GM12872 (cell line): ENCODE measurements at regions not wholly inside any gene's neighbourhood (a gene's known extent, or its start where the extent isn't known, plus 50 kb on each side); places are given as distances from the start of the nearest gene placed in this dataset.

Experiments used
- TF ChIP-seq, protein P1 (sequence below): IDR thresholded peaks from 3 replicates; pipeline ENCODE4 v1.5.1; 2011; ENCODE audit warnings: low read depth, mild to moderate bottlenecking, low read length, moderate library complexity; ENCODE audit not compliant: insufficient read depth

DNA sequence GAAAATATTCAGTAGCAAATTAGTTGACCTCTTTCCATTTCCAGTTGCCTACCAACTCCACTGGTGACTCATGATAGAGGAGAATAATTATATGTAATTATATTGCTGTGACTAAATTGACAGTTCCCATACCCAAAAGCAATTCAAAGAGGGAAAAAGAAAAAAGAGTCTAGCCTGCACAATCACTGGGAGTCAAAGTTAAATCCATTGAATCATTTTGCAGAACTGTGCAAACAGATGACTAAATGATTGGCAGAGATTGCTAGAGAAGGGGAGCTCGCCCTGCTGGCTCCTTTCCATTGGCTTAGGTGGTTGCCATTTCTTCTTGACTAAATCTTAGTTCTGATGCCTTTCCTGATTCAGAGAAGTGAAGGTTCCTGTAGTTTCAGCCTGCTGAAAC lies 1228.6 kb upstream of the SORCS1 start:
- TF ChIP-seq, protein P1, sequence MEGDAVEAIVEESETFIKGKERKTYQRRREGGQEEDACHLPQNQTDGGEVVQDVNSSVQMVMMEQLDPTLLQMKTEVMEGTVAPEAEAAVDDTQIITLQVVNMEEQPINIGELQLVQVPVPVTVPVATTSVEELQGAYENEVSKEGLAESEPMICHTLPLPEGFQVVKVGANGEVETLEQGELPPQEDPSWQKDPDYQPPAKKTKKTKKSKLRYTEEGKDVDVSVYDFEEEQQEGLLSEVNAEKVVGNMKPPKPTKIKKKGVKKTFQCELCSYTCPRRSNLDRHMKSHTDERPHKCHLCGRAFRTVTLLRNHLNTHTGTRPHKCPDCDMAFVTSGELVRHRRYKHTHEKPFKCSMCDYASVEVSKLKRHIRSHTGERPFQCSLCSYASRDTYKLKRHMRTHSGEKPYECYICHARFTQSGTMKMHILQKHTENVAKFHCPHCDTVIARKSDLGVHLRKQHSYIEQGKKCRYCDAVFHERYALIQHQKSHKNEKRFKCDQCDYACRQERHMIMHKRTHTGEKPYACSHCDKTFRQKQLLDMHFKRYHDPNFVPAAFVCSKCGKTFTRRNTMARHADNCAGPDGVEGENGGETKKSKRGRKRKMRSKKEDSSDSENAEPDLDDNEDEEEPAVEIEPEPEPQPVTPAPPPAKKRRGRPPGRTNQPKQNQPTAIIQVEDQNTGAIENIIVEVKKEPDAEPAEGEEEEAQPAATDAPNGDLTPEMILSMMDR: no peak

DNA sequence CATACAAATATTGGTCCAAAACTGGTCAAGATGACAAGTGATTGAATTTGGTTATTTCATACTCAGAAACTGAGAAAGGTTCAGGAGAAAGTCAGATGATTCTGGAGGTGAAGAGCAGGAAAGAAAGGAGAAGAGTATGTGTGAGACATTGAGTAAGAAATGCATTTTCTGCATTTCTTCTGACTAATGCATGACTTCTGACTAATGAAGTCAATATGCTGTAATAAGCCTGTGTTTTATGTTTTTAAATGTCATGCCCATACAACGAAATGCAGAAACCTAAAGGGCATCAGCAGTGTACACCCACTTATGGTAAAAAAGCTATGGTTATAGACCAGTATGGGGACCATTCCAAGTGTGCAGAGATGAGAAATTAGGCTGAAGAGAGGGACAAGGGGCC lies 1227.8 kb upstream of the SORCS1 start:
- TF ChIP-seq, protein P1: no peak

DNA sequence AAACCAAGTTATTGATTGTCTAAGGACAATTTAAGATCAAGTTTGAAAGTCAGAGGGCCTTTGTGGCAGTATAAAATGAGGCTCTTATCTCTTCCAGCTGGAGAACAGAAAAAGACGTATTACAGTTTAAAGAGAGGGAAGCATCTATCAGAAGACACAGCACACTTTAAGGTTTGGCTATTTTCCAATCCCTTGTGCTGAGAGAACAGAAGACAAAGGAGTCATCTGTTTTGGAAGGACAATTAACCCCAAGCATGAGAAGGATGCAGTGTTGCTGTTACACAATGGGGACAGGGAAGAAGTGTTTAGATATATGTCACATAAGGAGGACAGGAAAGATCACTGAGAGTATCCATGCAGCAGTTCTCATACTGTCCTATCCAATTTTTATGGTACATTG lies 1224.2 kb upstream of the SORCS1 start:
- TF ChIP-seq, protein P1: no peak

DNA sequence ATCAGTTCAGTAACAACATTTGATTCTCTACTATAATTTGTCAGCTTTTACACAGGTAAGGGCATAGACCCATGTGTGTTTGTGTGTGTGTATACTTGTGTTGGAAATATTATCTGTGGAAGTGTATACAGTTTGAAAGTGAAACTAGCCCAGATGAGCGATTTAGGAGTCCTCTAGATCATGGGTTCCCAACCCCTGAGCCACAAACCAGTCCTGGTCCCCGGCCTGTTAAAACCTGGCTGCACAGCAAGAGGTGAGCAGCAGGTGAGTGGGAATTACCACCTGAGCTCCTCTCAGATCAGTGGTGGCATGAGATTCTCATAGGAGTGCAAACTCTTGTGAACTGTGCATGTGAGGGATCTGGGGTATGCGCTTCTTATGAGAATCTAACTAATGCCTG lies 1221.5 kb upstream of the SORCS1 start:
- TF ChIP-seq, protein P1: no peak

DNA sequence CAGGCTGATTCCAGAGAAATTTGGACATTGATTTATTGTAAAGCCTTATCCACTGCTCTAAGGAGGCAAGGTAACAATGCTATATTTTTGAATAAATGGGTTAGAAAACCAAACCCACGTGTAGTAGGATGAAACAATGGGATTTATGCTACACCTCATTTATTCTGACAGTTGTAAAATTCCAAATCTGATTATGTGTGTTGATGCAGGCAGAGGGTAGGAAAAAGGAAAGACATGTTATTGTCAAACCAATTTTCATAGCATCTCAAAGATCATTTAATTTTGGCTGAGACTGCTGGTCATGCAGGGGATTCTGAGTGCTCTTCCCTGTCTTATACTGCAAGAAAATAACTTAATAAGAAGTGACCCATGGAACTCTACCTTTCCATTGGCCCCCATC lies 1219.9 kb upstream of the SORCS1 start:
- TF ChIP-seq, protein P1: no peak

DNA sequence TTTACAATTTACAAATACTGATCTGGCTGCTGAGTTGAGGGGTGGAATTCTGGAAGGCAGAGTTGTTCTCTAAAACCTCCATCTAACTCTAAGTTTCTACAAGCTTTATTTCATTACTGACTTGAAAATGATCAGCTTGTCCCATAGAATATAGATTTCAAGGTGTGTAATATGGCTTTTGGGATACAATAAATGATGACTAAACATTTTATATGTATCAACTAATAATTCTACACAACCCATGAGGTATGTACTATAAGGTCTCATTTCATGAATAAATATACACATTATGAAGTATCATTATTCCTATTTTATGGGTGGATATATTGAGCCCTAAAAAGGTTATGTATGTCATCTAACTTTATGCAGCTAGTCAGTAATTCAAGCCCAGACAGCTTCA lies 1214.3 kb upstream of the SORCS1 start:
- TF ChIP-seq, protein P1: no peak

DNA sequence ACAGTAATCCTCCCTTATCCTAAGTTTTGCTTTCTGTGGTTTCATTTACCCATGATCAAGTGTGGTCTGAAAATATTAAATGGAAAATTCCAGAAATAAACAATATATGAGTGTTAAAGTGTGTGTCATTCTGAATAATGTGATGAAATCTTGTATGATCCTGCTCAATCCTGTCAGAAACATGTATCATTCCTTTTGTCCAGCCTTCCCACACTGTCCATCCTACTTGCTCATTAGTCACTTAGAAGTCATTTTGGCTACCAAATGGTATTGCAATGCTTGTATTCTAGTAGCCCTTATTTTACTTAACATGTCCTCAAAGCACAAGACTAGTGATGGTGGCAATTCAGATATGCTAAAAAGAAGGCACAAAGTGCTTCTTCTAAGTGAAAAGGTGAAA lies 1211.2 kb upstream of the SORCS1 start:
- TF ChIP-seq, protein P1: no peak

DNA sequence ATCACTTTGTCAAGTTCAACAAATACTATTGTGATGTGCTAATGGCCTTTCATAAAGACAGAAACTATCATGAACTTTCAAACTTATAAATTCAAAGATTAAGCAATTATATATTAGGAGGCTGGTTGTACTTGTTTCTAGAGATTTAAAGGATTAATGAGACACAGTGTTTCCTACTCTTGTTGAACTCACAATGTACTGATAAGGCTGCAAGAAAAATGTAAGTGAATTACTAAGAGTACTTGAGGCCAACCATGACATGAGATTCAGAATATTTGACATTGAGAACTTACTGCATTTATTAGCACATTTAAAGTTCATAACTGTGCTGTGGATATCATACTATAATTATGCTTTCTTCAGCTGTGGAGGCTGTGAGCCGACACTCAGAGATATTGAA lies 1210.5 kb upstream of the SORCS1 start:
- TF ChIP-seq, protein P1: no peak
